Ascending aorta (tissue), 2 donors: ENCODE measurements at regions not wholly inside any gene's neighbourhood (a gene's known extent, or its start where the extent isn't known, plus 50 kb on each side); places are given as distances from the start of the nearest gene placed in this dataset.

Experiments
- DNase-seq, 2 donors: peaks; one replicate each; pipeline ENCODE4 v3.0.0-alpha.2; 2019; ENCODE audit warnings: low spot score in 2 of 2
- H3K27ac ChIP-seq, 2 donors: fragments of 200-600 bp; sonication (generic); one replicate each; pipeline ENCODE4 v1.5.1; 2016 to 2017; ENCODE audit warnings: mild to moderate bottlenecking in 1 of 2
- H3K27me3 ChIP-seq: fragments of 200-600 bp; sonication (generic); one replicate; pipeline ENCODE4 v1.5.1; 2017
- H3K36me3 ChIP-seq, 2 donors: fragments of 200-600 bp; sonication (generic); one replicate each; pipeline ENCODE4 v1.5.1; 2016
- H3K4me1 ChIP-seq, 2 donors: fragments of 200-600 bp; sonication (generic); one replicate each; pipeline ENCODE4 v1.5.1; 2016 to 2017; ENCODE audit warnings: mild to moderate bottlenecking in 1 of 2
- H3K4me3 ChIP-seq, 2 donors: fragments of 200-600 bp; sonication (generic); one replicate each; pipeline ENCODE4 v1.5.1; 2016 to 2017; ENCODE audit warnings: mild to moderate bottlenecking in 1 of 2
- H3K9me3 ChIP-seq, 2 donors: fragments of 200-600 bp; sonication (generic); one replicate each; pipeline ENCODE4 v1.5.1; 2016
- intact Hi-C: fragments of 100-400 bp; cut with DNase I; formaldehyde crosslinking; loops from one replicate; pipeline ENCODE4 v1.15.1; 2023
- TF ChIP-seq, protein P1 (sequence below), 3 experiments: fragments of 200-600 bp in 2 of 3; fragments of 450-650 bp in 1 of 3; sonication (generic) in 2 of 3; IDR thresholded peaks; one replicate each; pipeline ENCODE4 v1.5.1; 2016 to 2019; ENCODE audit warnings: antibody characterized with exemption in 3 of 3, mild to moderate bottlenecking in 1 of 3, moderate library complexity in 1 of 3

GRCh38 chr10:43876976-43877375 lies 228.3 kb upstream of the ZNF32 start:
- TF ChIP-seq, protein P1, sequence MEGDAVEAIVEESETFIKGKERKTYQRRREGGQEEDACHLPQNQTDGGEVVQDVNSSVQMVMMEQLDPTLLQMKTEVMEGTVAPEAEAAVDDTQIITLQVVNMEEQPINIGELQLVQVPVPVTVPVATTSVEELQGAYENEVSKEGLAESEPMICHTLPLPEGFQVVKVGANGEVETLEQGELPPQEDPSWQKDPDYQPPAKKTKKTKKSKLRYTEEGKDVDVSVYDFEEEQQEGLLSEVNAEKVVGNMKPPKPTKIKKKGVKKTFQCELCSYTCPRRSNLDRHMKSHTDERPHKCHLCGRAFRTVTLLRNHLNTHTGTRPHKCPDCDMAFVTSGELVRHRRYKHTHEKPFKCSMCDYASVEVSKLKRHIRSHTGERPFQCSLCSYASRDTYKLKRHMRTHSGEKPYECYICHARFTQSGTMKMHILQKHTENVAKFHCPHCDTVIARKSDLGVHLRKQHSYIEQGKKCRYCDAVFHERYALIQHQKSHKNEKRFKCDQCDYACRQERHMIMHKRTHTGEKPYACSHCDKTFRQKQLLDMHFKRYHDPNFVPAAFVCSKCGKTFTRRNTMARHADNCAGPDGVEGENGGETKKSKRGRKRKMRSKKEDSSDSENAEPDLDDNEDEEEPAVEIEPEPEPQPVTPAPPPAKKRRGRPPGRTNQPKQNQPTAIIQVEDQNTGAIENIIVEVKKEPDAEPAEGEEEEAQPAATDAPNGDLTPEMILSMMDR (IDR thresholded peaks at IDR 0.05), result no peak
- H3K27me3 ChIP-seq, result no peaks in the 10 kb centered on the region
- no peak overlapping the region for H3K4me3 ChIP-seq
- intact Hi-C loops, result no loop called here
- H3K9me3 ChIP-seq, result no peaks in the 10 kb centered on the region
- no peaks in the 10 kb centered on the region for H3K4me1 ChIP-seq
- no peak overlapping the region for H3K27ac ChIP-seq
- DNase-seq, result no peak
- H3K36me3 ChIP-seq, result no peaks in the 10 kb centered on the region

GRCh38 chr10:43874984-43875383 lies 226.3 kb upstream of the ZNF32 start:
- Histone ChIP-seq H3K4me3 (no peak overlapping the region), H3K27ac (no peak overlapping the region), H3K9me3 (no peaks in the 10 kb centered on the region), H3K36me3 (no peaks in the 10 kb centered on the region), H3K4me1 (no peaks in the 10 kb centered on the region), H3K27me3 (no peaks in the 10 kb centered on the region)
- TF ChIP-seq, protein P1 (IDR thresholded peaks at IDR 0.05), result no peak
- no peak for DNase-seq
- intact Hi-C loops, result no loop called here

- Histone ChIP-seq H3K36me3 (no peaks in the 10 kb centered on the region), H3K4me1 (no peaks in the 10 kb centered on the region), H3K4me3 (no peak overlapping the region), H3K27ac (no peak overlapping the region), H3K9me3 (no peaks in the 10 kb centered on the region), H3K27me3 (no peaks in the 10 kb centered on the region)
- TF ChIP-seq, protein P1 (IDR thresholded peaks at IDR 0.05), result no peak
- intact Hi-C loops, result no loop called here
- no peak for DNase-seq
Observed at GRCh38 chr10:43873717-43874116, 225.0 kb upstream of the ZNF32 start.

GRCh38 chr10:43872644-43873043 lies 224.0 kb upstream of the ZNF32 start:
- Histone ChIP-seq H3K4me3 (no peak overlapping the region), H3K4me1 (no peaks in the 10 kb centered on the region), H3K27me3 (no peaks in the 10 kb centered on the region), H3K9me3 (no peaks in the 10 kb centered on the region), H3K36me3 (no peaks in the 10 kb centered on the region), H3K27ac (no peak overlapping the region)
- intact Hi-C loops, result no loop called here
- no peak for DNase-seq
- TF ChIP-seq, protein P1 (IDR thresholded peaks at IDR 0.05), result no peak

GRCh38 chr10:43871545-43871944 lies 222.9 kb upstream of the ZNF32 start:
- DNase-seq, result no peak
- Histone ChIP-seq H3K4me1 (no peaks in the 10 kb centered on the region), H3K4me3 (no peak overlapping the region), H3K27ac (no peak overlapping the region), H3K36me3 (no peaks in the 10 kb centered on the region), H3K27me3 (no peaks in the 10 kb centered on the region), H3K9me3 (no peaks in the 10 kb centered on the region)
- intact Hi-C loops, result no loop called here
- TF ChIP-seq, protein P1 (IDR thresholded peaks at IDR 0.05), result no peak

GRCh38 chr10:43870968-43871439 lies 222.3 kb upstream of the ZNF32 start:
- TF ChIP-seq, protein P1 (IDR thresholded peaks at IDR 0.05), result no peak
- Histone ChIP-seq H3K9me3 (no peaks in the 10 kb centered on the region), H3K27me3 (no peaks in the 10 kb centered on the region), H3K4me1 (no peaks in the 10 kb centered on the region), H3K27ac (no peak overlapping the region), H3K36me3 (no peaks in the 10 kb centered on the region), H3K4me3 (no peak overlapping the region)
- no peak for DNase-seq
- intact Hi-C loops, result no loop called here
